Motor neuron (in vitro differentiated cells): ENCODE measurements at regions not wholly inside any gene's neighbourhood (a gene's known extent, or its start where the extent isn't known, plus 50 kb on each side); places are given as distances from the start of the nearest gene placed in this dataset.
"Not testable (repeated sequence)": the region's sequence is repeated elsewhere in the genome, so short reads cannot be mapped to it uniquely, and the experiment has no call there.

Source experiments
- ATAC-seq, 8 experiments: fragments of 200-7000 bp; cut with Tn5 transposase; replicated peaks in 6 of 8; 2 replicates each; pipeline ENCODE4 v1.8.0; 2021; ENCODE audit warnings: mild to moderate bottlenecking in 8 of 8, moderate library complexity in 8 of 8
- H3K27ac ChIP-seq, 2 donors: fragments of 250-450 bp; sonication (Bioruptor Pico); 2 replicates each; pipeline ENCODE4 v1.9.0; 2021; ENCODE audit warnings: antibody characterized with exemption in 2 of 2, mild to moderate bottlenecking in 2 of 2, moderate library complexity in 1 of 2
- H3K4me1 ChIP-seq, 2 donors: fragments of 250-450 bp; sonication (Bioruptor Pico); replicated peaks in 1 of 2; 2 replicates each; pipeline ENCODE4 v1.6.1; 2021; ENCODE audit warnings: antibody characterized with exemption in 2 of 2, mild to moderate bottlenecking in 2 of 2, moderate library complexity in 1 of 2
- H3K4me3 ChIP-seq, 5 donors: fragments of 250-450 bp; sonication (Bioruptor Pico); 2 replicates each; pipeline ENCODE4 v1.9.0; 2021; ENCODE audit warnings: antibody characterized with exemption in 5 of 5, mild to moderate bottlenecking in 5 of 5, moderate library complexity in 4 of 5
- WGBS, 10 experiments: fragments of 450-650 bp; shearing (Covaris generic); methylation state at CpG; one replicate each; pipeline ENCODE4 v1.0.0; 2022; 5-methylcytosine and 5-hydroxymethylcytosine counted together
- in situ Hi-C, 9 experiments: fragments of 400-800 bp; cut with MboI; loops; one replicate each; pipeline ENCODE4 v1.15.0; 2021; ENCODE audit warnings: low sequenced_read_pairs in 9 of 9, low pct_unique_long_range_greater_than_20kb in 2 of 9; ENCODE audit not compliant: unreplicated experiment in 9 of 9

- no peak overlapping the region for H3K4me3 ChIP-seq
These were observed 1164.7 kb downstream of the CDY2B start for GRCh38 chrY:16715278-16715677.

GRCh38 chrY:16673102-16673787 is 1206.8 kb downstream of the CDY2B start:
- Histone ChIP-seq H3K4me3 (no peak overlapping the region), H3K27ac (no peak overlapping the region), H3K4me1 (no peaks in the 10 kb centered on the region)
- no peak for ATAC-seq
- 60 to 89% (median 83%) methylated on average over 1 of the region's 2 CpGs; no CpG with 5 or more reads in 7 of the 10 experiments for WGBS, 10 experiments
- in situ Hi-C loops = no loop called here

More at GRCh38 chrY:16715278-16715677, 1164.7 kb downstream of the CDY2B start:
- in situ Hi-C loops = no loop called here
- Histone ChIP-seq H3K4me1 (no peaks in the 10 kb centered on the region), H3K27ac (no peak overlapping the region)
- ATAC-seq = no peak

- no CpG with 5 or more reads among the region's 1 CpG for WGBS, 10 experiments
- ATAC-seq = no peak
- no peak overlapping the region for H3K27ac ChIP-seq
- in situ Hi-C loops = no loop called here
- H3K4me1 ChIP-seq = no peaks in the 10 kb centered on the region
- H3K4me3 ChIP-seq = no peak overlapping the region
These were observed 1211.6 kb downstream of the CDY2B start for GRCh38 chrY:16668402-16668801.

- no peak for ATAC-seq
- 20 to 100% methylated on average over 1 of the region's 2 CpGs; no CpG with 5 or more reads in 8 of the 10 experiments for WGBS, 10 experiments
- H3K4me3 ChIP-seq = no peak overlapping the region
- no peak overlapping the region for H3K27ac ChIP-seq
- in situ Hi-C loops = no loop called here
- no peaks in the 10 kb centered on the region for H3K4me1 ChIP-seq
These were observed 1217.3 kb downstream of the CDY2B start for GRCh38 chrY:16662741-16663140.

- in situ Hi-C loops = no loop called here
These were observed 1220.7 kb downstream of the CDY2B start for GRCh38 chrY:16659340-16659739.

GRCh38 chrY:16653971-16654370 is 1226.0 kb downstream of the CDY2B start:
- 100% methylated on average over 1 of the region's 3 CpGs; no CpG with 5 or more reads in 9 of the 10 experiments for WGBS, 10 experiments
- no peaks in the 10 kb centered on the region for H3K4me1 ChIP-seq
- ATAC-seq = no peak
- in situ Hi-C loops = no loop called here
- H3K4me3 ChIP-seq = no peak overlapping the region
- no peak overlapping the region for H3K27ac ChIP-seq

More at GRCh38 chrY:16659340-16659739, 1220.7 kb downstream of the CDY2B start:
- Histone ChIP-seq H3K4me1 (no peaks in the 10 kb centered on the region), H3K27ac (no peak overlapping the region), H3K4me3 (no peak overlapping the region)
- peak in 1 of 8 experiments; percentile 89 for ATAC-seq
- 0% methylated on average over 1 of the region's 5 CpGs; no CpG with 5 or more reads in 9 of the 10 experiments for WGBS, 10 experiments

- in situ Hi-C loops = no loop called here
- Histone ChIP-seq H3K4me3 (no peak overlapping the region), H3K27ac (no peak overlapping the region), H3K4me1 (no peaks in the 10 kb centered on the region)
- ATAC-seq = no peak
- 20 to 100% (median 100%) methylated on average over 1 to 2 of the region's 3 CpGs; no CpG with 5 or more reads in 7 of the 10 experiments for WGBS, 10 experiments
These were observed 1234.0 kb downstream of the CDY2B start for GRCh38 chrY:16645991-16646390.

GRCh38 chrY:16645449-16645848 is 1234.6 kb downstream of the CDY2B start:
- in situ Hi-C loops = no loop called here
- 25 to 100% (median 61%) methylated on average over 1 to 2 of the region's 2 CpGs; no CpG with 5 or more reads in 6 of the 10 experiments for WGBS, 10 experiments
- ATAC-seq = peak in 4 of 8 experiments; percentile 19 to 58 (median 38)
- Histone ChIP-seq H3K27ac (no peak overlapping the region), H3K4me3 (no peak overlapping the region), H3K4me1 (no peaks in the 10 kb centered on the region)

- in situ Hi-C loops = no loop called here
- H3K4me3 ChIP-seq = no peak overlapping the region
- no peaks in the 10 kb centered on the region for H3K4me1 ChIP-seq
- 21 to 55% methylated on average over 2 to 3 of the region's 6 CpGs; no CpG with 5 or more reads in 8 of the 10 experiments for WGBS, 10 experiments
- no peak for ATAC-seq
- no peak overlapping the region for H3K27ac ChIP-seq
These were observed 1235.7 kb downstream of the CDY2B start for GRCh38 chrY:16644270-16644800.

- no CpG with 5 or more reads among the region's 3 CpGs for WGBS, 10 experiments
- in situ Hi-C loops = no loop called here
- no peak overlapping the region for H3K4me3 ChIP-seq
- H3K4me1 ChIP-seq = no peaks in the 10 kb centered on the region
- peak in 4 of 8 experiments; percentile 32 to 60 (median 50) for ATAC-seq
- no peak overlapping the region for H3K27ac ChIP-seq
These were observed 1240.2 kb downstream of the CDY2B start for GRCh38 chrY:16639777-16640176.

- ATAC-seq, in situ Hi-C loops, H3K27ac ChIP-seq, H3K4me1 ChIP-seq, H3K4me3 ChIP-seq: not testable (repeated sequence)
These were observed 1241.3 kb downstream of the CDY2B start for GRCh38 chrY:16638743-16639142.

GRCh38 chrY:16636254-16636653 is 1243.8 kb downstream of the CDY2B start:
- ATAC-seq = no peak
- Histone ChIP-seq H3K4me1 (no peaks in the 10 kb centered on the region), H3K27ac (no peak overlapping the region), H3K4me3 (no peak overlapping the region)
- in situ Hi-C loops = no loop called here
- WGBS, 10 experiments = 79% methylated on average over 3 of the region's 4 CpGs; no CpG with 5 or more reads in 9 of the 10 experiments

GRCh38 chrY:16629146-16629545 is 1250.9 kb downstream of the CDY2B start:
- Histone ChIP-seq H3K4me3 (no peak overlapping the region), H3K4me1 (no peaks in the 10 kb centered on the region), H3K27ac (no peak overlapping the region)
- in situ Hi-C loops = no loop called here
- WGBS, 10 experiments = 20 to 100% methylated on average over 1 of the region's 1 CpG; no CpG with 5 or more reads in 8 of the 10 experiments
- no peak for ATAC-seq

GRCh38 chrY:16627122-16627521 is 1252.9 kb downstream of the CDY2B start:
- Histone ChIP-seq H3K4me3 (no peak overlapping the region), H3K4me1 (no peaks in the 10 kb centered on the region), H3K27ac (no peak overlapping the region)
- ATAC-seq = no peak
- 17% methylated on average over 3 of the region's 3 CpGs; no CpG with 5 or more reads in 9 of the 10 experiments for WGBS, 10 experiments
- in situ Hi-C loops = no loop called here
